ENCODE measurements at regions not wholly inside any gene's neighbourhood (a gene's known extent, or its start where the extent isn't known, plus 50 kb on each side); places are given as distances from the start of the nearest gene placed in this dataset.

- TF ChIP-seq CTCF (IDR thresholded peaks at IDR 0.05; ENCODE audit: extremely low read depth in 1 of 2, insufficient read depth in 1 of 2, low read depth in 1 of 2, low read length in 2 of 2) (no peak), POLR2AphosphoS5 (IDR thresholded peaks at IDR 0.05; ENCODE audit: insufficient read depth, low read depth, low read length) (no peak), EZH2 (IDR thresholded peaks at IDR 0.05; ENCODE audit: borderline replicate concordance, low read depth, low read length, severe bottlenecking) (no peak), MYC (IDR thresholded peaks at IDR 0.05; ENCODE audit: low read depth, low read length) (no peak), POLR2A (IDR thresholded peaks at IDR 0.05; ENCODE audit: low read depth, low read length) (no peak), MAX (IDR thresholded peaks at IDR 0.05; ENCODE audit: insufficient read depth, insufficient read length) (no peak)
Measured at GRCh38 chr13:44649104-44649428, 72.9 kb upstream of the TSC22D1 start.
